Muscle of leg (tissue), 3 donors: ENCODE measurements at regions not wholly inside any gene's neighbourhood (a gene's known extent, or its start where the extent isn't known, plus 50 kb on each side); places are given as distances from the start of the nearest gene placed in this dataset.

Source experiments
- DNase-seq: peaks from one replicate; pipeline ENCODE4 v3.0.0; 2013
- H3K27ac ChIP-seq: one replicate; pipeline ENCODE4 v1.5.1; 2013; ENCODE audit warnings: mild to moderate bottlenecking, low read length, control low read depth
- H3K27me3 ChIP-seq: one replicate; pipeline ENCODE4 v1.6.1; 2013; ENCODE audit warnings: low read length; ENCODE audit not compliant: control insufficient read depth, insufficient read depth
- H3K36me3 ChIP-seq: one replicate; pipeline ENCODE4 v1.6.1; 2013; ENCODE audit warnings: low read length; ENCODE audit not compliant: control insufficient read depth, insufficient read depth
- H3K4me1 ChIP-seq: one replicate; pipeline ENCODE4 v1.6.1; 2013; ENCODE audit warnings: low read length; ENCODE audit not compliant: control insufficient read depth, insufficient read depth
- H3K4me3 ChIP-seq: one replicate; pipeline ENCODE4 v1.5.1; 2013; ENCODE audit warnings: low read length, control low read depth
- H3K9me3 ChIP-seq: replicated peaks from 2 replicates; pipeline ENCODE4 v1.6.1; 2013; ENCODE audit warnings: low read depth, low read length; ENCODE audit not compliant: control insufficient read depth
- WGBS: methylation state at CpG from one replicate; pipeline ENCODE4 v1.1.5; 2013; ENCODE audit warnings: missing lambda C conversion rate; ENCODE audit not compliant: insufficient coverage; 5-methylcytosine and 5-hydroxymethylcytosine counted together

DNA sequence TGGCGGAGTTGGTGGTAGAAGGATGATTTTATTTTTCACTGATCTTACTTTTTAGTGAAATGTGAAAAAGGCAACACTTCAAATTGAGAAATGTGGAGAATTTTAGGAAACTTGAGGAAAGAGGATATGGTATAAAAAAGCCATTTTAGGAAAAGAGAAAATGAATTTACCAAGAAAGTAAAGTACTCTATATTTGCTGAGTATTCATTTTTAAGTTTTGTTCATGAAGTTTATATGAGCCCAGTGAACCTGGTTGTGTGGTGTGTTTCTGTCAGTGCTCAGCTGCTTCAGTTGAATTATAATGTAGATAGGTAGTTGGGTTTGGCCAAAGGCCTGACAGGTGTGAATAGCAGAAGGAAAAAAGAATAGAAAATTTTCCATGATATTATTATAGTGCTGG, 345.5 kb upstream of the FSTL5 start:
- H3K9me3 ChIP-seq: no peaks in the 10 kb centered on the region
- H3K27ac ChIP-seq: no peak overlapping the region
- DNase-seq: no peak
- WGBS: no CpG with 5 or more reads among the region's 1 CpG
- no peak overlapping the region for H3K4me3 ChIP-seq
- no peaks in the 10 kb centered on the region for H3K27me3 ChIP-seq
- H3K4me1 ChIP-seq: no peaks in the 10 kb centered on the region
- no peaks in the 10 kb centered on the region for H3K36me3 ChIP-seq

GRCh38 chr4:162506253-162506652, 342.5 kb upstream of the FSTL5 start:
- H3K4me1 ChIP-seq: no peaks in the 10 kb centered on the region
- H3K27me3 ChIP-seq: no peaks in the 10 kb centered on the region
- H3K4me3 ChIP-seq: no peak overlapping the region
- no peak overlapping the region for H3K27ac ChIP-seq
- WGBS: 63% methylated on average over 2 of the region's 2 CpGs
- H3K36me3 ChIP-seq: no peaks in the 10 kb centered on the region
- peak; percentile 28 for DNase-seq
- no peaks in the 10 kb centered on the region for H3K9me3 ChIP-seq

- Histone ChIP-seq H3K4me1 (no peaks in the 10 kb centered on the region), H3K27me3 (no peaks in the 10 kb centered on the region), H3K9me3 (no peaks in the 10 kb centered on the region), H3K27ac (no peak overlapping the region), H3K4me3 (no peak overlapping the region), H3K36me3 (no peaks in the 10 kb centered on the region)
- no peak for DNase-seq
- 94% methylated on average over 2 of the region's 4 CpGs for WGBS
Measured at GRCh38 chr4:162503868-162504267, 340.1 kb upstream of the FSTL5 start.

GRCh38 chr4:162502109-162502508, 338.3 kb upstream of the FSTL5 start:
- Histone ChIP-seq H3K36me3 (no peaks in the 10 kb centered on the region), H3K4me3 (no peak overlapping the region), H3K4me1 (no peaks in the 10 kb centered on the region), H3K27me3 (no peaks in the 10 kb centered on the region), H3K27ac (no peak overlapping the region), H3K9me3 (no peaks in the 10 kb centered on the region)
- DNase-seq: no peak

DNA sequence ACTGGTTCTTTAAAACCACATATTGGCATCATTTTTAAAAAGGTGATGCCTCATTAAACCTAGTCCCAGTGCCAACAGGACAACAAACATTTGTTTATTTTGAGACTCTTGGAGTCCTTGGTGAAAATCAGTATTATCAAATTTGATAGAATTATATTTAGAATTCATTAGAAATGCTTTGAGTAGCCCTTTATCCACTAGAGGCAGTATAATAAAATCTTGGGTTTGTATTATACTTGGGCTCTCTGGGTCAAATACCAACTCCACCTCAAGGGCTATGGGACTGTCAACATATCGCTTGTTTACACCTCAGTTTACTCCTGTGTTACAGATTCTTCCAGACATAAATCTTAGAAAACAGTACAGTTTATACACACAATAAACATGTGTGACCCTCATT, 335.7 kb upstream of the FSTL5 start:
- Histone ChIP-seq H3K4me3 (no peak overlapping the region), H3K27me3 (no peaks in the 10 kb centered on the region), H3K27ac (no peak overlapping the region), H3K9me3 (no peaks in the 10 kb centered on the region), H3K4me1 (no peaks in the 10 kb centered on the region), H3K36me3 (no peaks in the 10 kb centered on the region)
- no peak for DNase-seq
- WGBS: no CpG with 5 or more reads among the region's 1 CpG

DNA sequence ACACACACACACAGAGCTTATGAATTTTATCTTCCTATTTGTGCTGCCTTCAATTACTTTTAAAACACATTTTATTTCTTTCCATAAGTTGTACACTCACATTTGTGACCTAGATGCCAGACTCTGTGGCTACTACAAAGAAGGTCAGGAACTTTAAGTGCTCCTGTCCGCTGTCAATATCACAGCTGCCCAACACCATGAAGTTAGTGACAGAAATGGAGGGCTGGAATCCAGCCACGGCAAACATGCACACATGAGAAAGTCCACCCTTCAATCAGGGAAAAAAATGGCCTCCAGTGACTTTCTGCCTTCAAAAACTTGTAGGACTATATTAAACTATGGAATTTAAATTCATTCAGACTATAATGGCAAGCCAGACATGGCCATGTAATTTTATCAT, 334.4 kb upstream of the FSTL5 start:
- Histone ChIP-seq H3K4me1 (no peaks in the 10 kb centered on the region), H3K36me3 (no peaks in the 10 kb centered on the region), H3K9me3 (no peaks in the 10 kb centered on the region), H3K4me3 (no peak overlapping the region), H3K27ac (no peak overlapping the region), H3K27me3 (no peaks in the 10 kb centered on the region)
- WGBS: 60% methylated on average over 1 of the region's 2 CpGs
- peak; percentile 4 for DNase-seq

- no CpG with 5 or more reads among the region's 5 CpGs for WGBS
- DNase-seq: peak; percentile 60
Measured at GRCh38 chr4:162497564-162498167, 333.9 kb upstream of the FSTL5 start.

DNA sequence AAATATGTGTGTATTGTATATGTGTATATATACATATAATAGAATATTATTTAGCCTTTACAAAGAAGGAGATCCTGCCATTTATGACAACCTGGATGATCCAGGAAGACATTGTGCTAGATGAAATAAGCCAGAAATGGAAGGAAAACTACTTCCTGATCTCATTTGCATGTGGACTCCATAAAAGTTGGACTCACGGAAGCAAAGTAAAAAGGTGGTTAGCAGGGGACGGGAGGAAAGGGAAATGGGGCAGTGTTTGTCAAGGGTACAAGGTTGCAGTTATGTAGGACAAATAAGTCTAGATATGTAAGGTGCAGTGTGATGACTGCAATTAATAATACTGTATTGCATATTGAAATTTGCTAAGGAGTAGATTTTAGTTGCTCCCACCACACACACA, 331.1 kb upstream of the FSTL5 start:
- Histone ChIP-seq H3K4me1 (no peaks in the 10 kb centered on the region), H3K27me3 (no peaks in the 10 kb centered on the region), H3K9me3 (no peaks in the 10 kb centered on the region), H3K4me3 (no peak overlapping the region), H3K36me3 (no peaks in the 10 kb centered on the region), H3K27ac (no peak overlapping the region)
- WGBS: 60% methylated on average over 1 of the region's 2 CpGs
- DNase-seq: no peak

More at GRCh38 chr4:162497564-162498167, 333.9 kb upstream of the FSTL5 start:
- Histone ChIP-seq H3K36me3 (no peaks in the 10 kb centered on the region), H3K9me3 (no peaks in the 10 kb centered on the region), H3K27me3 (no peaks in the 10 kb centered on the region), H3K4me1 (no peaks in the 10 kb centered on the region), H3K4me3 (no peak overlapping the region), H3K27ac (no peak overlapping the region)

DNA sequence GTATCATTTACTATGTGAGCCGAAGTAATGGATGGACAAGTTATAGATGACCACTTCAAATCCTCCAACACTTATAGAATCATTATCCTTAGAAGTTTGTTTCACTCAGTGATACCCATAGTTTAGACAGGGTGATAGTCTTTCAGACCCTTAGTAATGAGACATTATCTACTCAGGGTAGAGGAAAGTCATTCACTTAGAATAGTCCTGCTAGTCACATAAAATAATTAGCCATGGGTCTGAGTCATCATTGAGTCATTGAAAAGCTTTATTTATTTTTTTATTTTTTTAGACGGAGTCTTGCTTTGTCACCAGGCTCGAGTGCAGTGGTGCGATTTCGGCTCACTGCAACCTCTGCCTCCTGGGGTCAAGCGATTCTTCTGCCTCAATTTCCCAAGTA, 321.7 kb upstream of the FSTL5 start:
- Histone ChIP-seq H3K4me3 (no peak overlapping the region), H3K4me1 (no peaks in the 10 kb centered on the region), H3K9me3 (no peaks in the 10 kb centered on the region), H3K36me3 (no peaks in the 10 kb centered on the region), H3K27me3 (no peaks in the 10 kb centered on the region), H3K27ac (no peak overlapping the region)
- 98% methylated on average over 5 of the region's 6 CpGs for WGBS
- DNase-seq: no peak

GRCh38 chr4:162475246-162475645, 311.4 kb upstream of the FSTL5 start:
- 20% methylated on average over 1 of the region's 4 CpGs for WGBS
- DNase-seq: no peak
- no peaks in the 10 kb centered on the region for H3K9me3 ChIP-seq
- no peak overlapping the region for H3K4me3 ChIP-seq
- no peak overlapping the region for H3K27ac ChIP-seq
- H3K36me3 ChIP-seq: no peaks in the 10 kb centered on the region
- H3K4me1 ChIP-seq: no peaks in the 10 kb centered on the region
- H3K27me3 ChIP-seq: no peaks in the 10 kb centered on the region

GRCh38 chr4:162469977-162470376, 306.2 kb upstream of the FSTL5 start:
- Histone ChIP-seq H3K27ac (no peak overlapping the region), H3K27me3 (no peaks in the 10 kb centered on the region), H3K4me1 (no peaks in the 10 kb centered on the region), H3K4me3 (no peak overlapping the region), H3K36me3 (no peaks in the 10 kb centered on the region), H3K9me3 (no peaks in the 10 kb centered on the region)
- DNase-seq: no peak
